CD4-positive, alpha-beta T cell treated with Interleukin-4 for 1 hour (primary cell): ENCODE measurements at regions not wholly inside any gene's neighbourhood (a gene's known extent, or its start where the extent isn't known, plus 50 kb on each side); places are given as distances from the start of the nearest gene placed in this dataset.
A peak's percentile ranks its signal among the peaks of the same experiment; 100 is the strongest.
"Not testable (repeated sequence)": the region's sequence is repeated elsewhere in the genome, so short reads cannot be mapped to it uniquely, and the experiment has no call there.

Experiments
- DNase-seq, 2 donors: peaks; one replicate each; pipeline ENCODE4 v3.0.0-alpha.2; 2020 to 2022

- no peak for DNase-seq
These were observed 89.0 kb upstream of the NOX3 start for GRCh38 chr6:155544677-155545076.

- DNase-seq = no peak
These were observed 87.7 kb upstream of the NOX3 start for GRCh38 chr6:155543166-155543847.

GRCh38 chr6:155542036-155542435, 86.4 kb upstream of the NOX3 start:
- no peak for DNase-seq

GRCh38 chr6:155538708-155539390, 83.2 kb upstream of the NOX3 start:
- DNase-seq = no peak

- no peak for DNase-seq
These were observed 79.0 kb upstream of the NOX3 start for GRCh38 chr6:155534678-155535077.

GRCh38 chr6:155530219-155530834, 74.7 kb upstream of the NOX3 start:
- peak in 1 of 2 donors; percentile 26 for DNase-seq

GRCh38 chr6:155529814-155530213, 74.2 kb upstream of the NOX3 start:
- DNase-seq = not testable (repeated sequence)

- peak in 1 of 2 donors; percentile 17 for DNase-seq
These were observed 73.4 kb upstream of the NOX3 start for GRCh38 chr6:155528982-155529453.

GRCh38 chr6:155528335-155528734, 72.7 kb upstream of the NOX3 start:
- DNase-seq = no peak

- no peak for DNase-seq
These were observed 71.8 kb upstream of the NOX3 start for GRCh38 chr6:155527443-155527842.

GRCh38 chr6:155523821-155524651, 68.4 kb upstream of the NOX3 start:
- no peak for DNase-seq

- no peak for DNase-seq
These were observed 66.1 kb upstream of the NOX3 start for GRCh38 chr6:155521719-155522118.

- DNase-seq = no peak
These were observed 64.4 kb upstream of the NOX3 start for GRCh38 chr6:155520078-155520477.

- DNase-seq = no peak
These were observed 63.6 kb upstream of the NOX3 start for GRCh38 chr6:155519176-155519738.

GRCh38 chr6:155517294-155517693, 61.7 kb upstream of the NOX3 start:
- no peak for DNase-seq

- no peak for DNase-seq
These were observed 55.2 kb upstream of the NOX3 start for GRCh38 chr6:155510879-155511278.

GRCh38 chr6:155509743-155510475, 54.3 kb upstream of the NOX3 start:
- no peak for DNase-seq

GRCh38 chr6:155505608-155505989, 50.0 kb upstream of the NOX3 start:
- no peak for DNase-seq
